ENCODE measurements at regions not wholly inside any gene's neighbourhood (a gene's known extent, or its start where the extent isn't known, plus 50 kb on each side); places are given as distances from the start of the nearest gene placed in this dataset.

GRCh38 chr4:108287834-108288413 is 119.2 kb upstream of the LEF1 start:
- no peaks in the 10 kb centered on the region for H3K79me2 ChIP-seq (ENCODE audit: control insufficient read depth, insufficient read depth, low read length, poor library complexity)
- H3K36me3 ChIP-seq (ENCODE audit: control insufficient read depth in 1 of 2, insufficient read depth in 2 of 2, low read length in 2 of 2) = no peaks in the 10 kb centered on the region
- no peaks in the 10 kb centered on the region for H3K9me3 ChIP-seq (ENCODE audit: insufficient read depth, low read depth, low read length)
- DNase-seq = no peak
- no peak overlapping the region for H3K14ac ChIP-seq (ENCODE audit: low read length)
- H4K91ac ChIP-seq (ENCODE audit: low read depth, low read length) = no peak overlapping the region
- no peaks in the 10 kb centered on the region for H3K4me1 ChIP-seq (ENCODE audit: control insufficient read depth in 1 of 2, insufficient read depth in 2 of 2, low read length in 2 of 2)
- H3K79me1 ChIP-seq (ENCODE audit: low read length) = no peaks in the 10 kb centered on the region
- no peak overlapping the region for H3K4me3 ChIP-seq (ENCODE audit: low read depth, low read length)
- no peak overlapping the region for H3K27ac ChIP-seq (ENCODE audit: low read depth, low read length)
- H3K4me2 ChIP-seq (ENCODE audit: low read length) = no peak overlapping the region
- H3K23ac ChIP-seq (ENCODE audit: low read length) = no peak overlapping the region
- no peaks in the 10 kb centered on the region for H3K27me3 ChIP-seq (ENCODE audit: insufficient read depth, low read length)
- no peak overlapping the region for H3K18ac ChIP-seq (ENCODE audit: low read length)
- no CpG with 5 or more reads among the region's 1 CpG for WGBS (ENCODE audit: extremely low coverage, insufficient coverage, insufficient read length)
- H2BK120ac ChIP-seq (ENCODE audit: insufficient read depth, low read length, poor library complexity) = no peak overlapping the region
- no peak overlapping the region for H2AFZ ChIP-seq (ENCODE audit: insufficient read depth, low read length, poor library complexity)
- no peak overlapping the region for H4K8ac ChIP-seq (ENCODE audit: low read depth, low read length)
- no peak overlapping the region for H2BK12ac ChIP-seq (ENCODE audit: low read length)
- no peak overlapping the region for H2AK5ac ChIP-seq (ENCODE audit: low read length)
- no peak overlapping the region for H3K9ac ChIP-seq (ENCODE audit: low read length)
- H3K4ac ChIP-seq (ENCODE audit: low read depth, low read length) = no peak overlapping the region
- H2BK5ac ChIP-seq (ENCODE audit: low read depth, low read length, poor library complexity) = no peak overlapping the region
- H4K12ac ChIP-seq (ENCODE audit: low read depth, low read length) = no peak overlapping the region

- Histone ChIP-seq H2AK5ac (ENCODE audit: low read length) (no peak overlapping the region), H3K79me1 (ENCODE audit: low read length) (no peaks in the 10 kb centered on the region), H2AFZ (ENCODE audit: insufficient read depth, low read length, poor library complexity) (no peak overlapping the region), H3K9me3 (ENCODE audit: insufficient read depth, low read depth, low read length) (no peaks in the 10 kb centered on the region), H3K27me3 (ENCODE audit: insufficient read depth, low read length) (no peaks in the 10 kb centered on the region), H2BK120ac (ENCODE audit: insufficient read depth, low read length, poor library complexity) (no peak overlapping the region), H3K4me2 (ENCODE audit: low read length) (no peak overlapping the region), H3K36me3 (ENCODE audit: control insufficient read depth in 1 of 2, insufficient read depth in 2 of 2, low read length in 2 of 2) (no peaks in the 10 kb centered on the region), H3K9ac (ENCODE audit: low read length) (no peak overlapping the region), H2BK5ac (ENCODE audit: low read depth, low read length, poor library complexity) (no peak overlapping the region), H3K14ac (ENCODE audit: low read length) (no peak overlapping the region), H3K23ac (ENCODE audit: low read length) (no peak overlapping the region), H4K12ac (ENCODE audit: low read depth, low read length) (no peak overlapping the region), H3K79me2 (ENCODE audit: control insufficient read depth, insufficient read depth, low read length, poor library complexity) (no peaks in the 10 kb centered on the region), H4K91ac (ENCODE audit: low read depth, low read length) (no peak overlapping the region), H3K4me1 (ENCODE audit: control insufficient read depth in 1 of 2, insufficient read depth in 2 of 2, low read length in 2 of 2) (no peaks in the 10 kb centered on the region), H3K4ac (ENCODE audit: low read depth, low read length) (no peak overlapping the region), H2BK12ac (ENCODE audit: low read length) (no peak overlapping the region), H3K27ac (ENCODE audit: low read depth, low read length) (no peak overlapping the region), H3K4me3 (ENCODE audit: low read depth, low read length) (no peak overlapping the region), H4K8ac (ENCODE audit: low read depth, low read length) (no peak overlapping the region), H3K18ac (ENCODE audit: low read length) (no peak overlapping the region)
- no peak for DNase-seq
Observed at GRCh38 chr4:108280072-108280471, 111.3 kb upstream of the LEF1 start.

DNA sequence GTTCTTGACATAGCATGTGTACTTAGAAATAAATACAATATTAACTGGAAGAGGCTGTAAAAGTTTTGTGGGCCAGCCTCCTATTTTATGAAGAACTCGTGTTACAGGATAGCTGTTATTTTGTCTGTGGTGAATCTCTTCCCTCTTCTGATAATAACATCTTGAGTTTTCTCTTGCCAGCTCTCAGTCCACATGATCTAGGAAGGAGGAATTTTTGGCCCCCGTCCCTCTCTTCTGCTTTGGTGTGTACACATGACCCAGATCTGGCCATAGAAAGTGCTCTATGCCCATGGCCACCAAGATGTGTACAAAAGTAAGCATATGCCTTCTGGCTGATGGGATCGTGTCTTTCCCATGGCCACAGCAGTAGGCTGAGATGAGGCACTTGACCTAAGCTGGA is 108.0 kb upstream of the LEF1 start:
- Histone ChIP-seq H3K18ac (ENCODE audit: low read length) (no peak overlapping the region), H2AK5ac (ENCODE audit: low read length) (no peak overlapping the region), H3K27ac (ENCODE audit: low read depth, low read length) (no peak overlapping the region), H3K4ac (ENCODE audit: low read depth, low read length) (no peak overlapping the region), H3K27me3 (ENCODE audit: insufficient read depth, low read length) (no peaks in the 10 kb centered on the region), H4K12ac (ENCODE audit: low read depth, low read length) (no peak overlapping the region), H3K14ac (ENCODE audit: low read length) (no peak overlapping the region), H2BK12ac (ENCODE audit: low read length) (no peak overlapping the region), H3K4me1 (ENCODE audit: control insufficient read depth in 1 of 2, insufficient read depth in 2 of 2, low read length in 2 of 2) (no peaks in the 10 kb centered on the region), H4K91ac (ENCODE audit: low read depth, low read length) (no peak overlapping the region), H3K4me3 (ENCODE audit: low read depth, low read length) (no peak overlapping the region), H4K8ac (ENCODE audit: low read depth, low read length) (no peak overlapping the region), H3K9me3 (ENCODE audit: insufficient read depth, low read depth, low read length) (no peaks in the 10 kb centered on the region), H3K79me2 (ENCODE audit: control insufficient read depth, insufficient read depth, low read length, poor library complexity) (no peaks in the 10 kb centered on the region), H2BK5ac (ENCODE audit: low read depth, low read length, poor library complexity) (no peak overlapping the region), H3K9ac (ENCODE audit: low read length) (no peak overlapping the region), H3K79me1 (ENCODE audit: low read length) (no peaks in the 10 kb centered on the region), H2BK120ac (ENCODE audit: insufficient read depth, low read length, poor library complexity) (no peak overlapping the region), H3K36me3 (ENCODE audit: control insufficient read depth in 1 of 2, insufficient read depth in 2 of 2, low read length in 2 of 2) (no peaks in the 10 kb centered on the region), H3K23ac (ENCODE audit: low read length) (no peak overlapping the region), H3K4me2 (ENCODE audit: low read length) (no peak overlapping the region), H2AFZ (ENCODE audit: insufficient read depth, low read length, poor library complexity) (no peak overlapping the region)
- no CpG with 5 or more reads among the region's 3 CpGs for WGBS (ENCODE audit: extremely low coverage, insufficient coverage, insufficient read length)
- DNase-seq = no peak

GRCh38 chr4:108272986-108273385 is 104.3 kb upstream of the LEF1 start:
- Histone ChIP-seq H3K4me2 (ENCODE audit: low read length) (no peak overlapping the region), H3K9me3 (ENCODE audit: insufficient read depth, low read depth, low read length) (no peaks in the 10 kb centered on the region), H3K36me3 (ENCODE audit: control insufficient read depth in 1 of 2, insufficient read depth in 2 of 2, low read length in 2 of 2) (no peaks in the 10 kb centered on the region), H4K91ac (ENCODE audit: low read depth, low read length) (no peak overlapping the region), H3K9ac (ENCODE audit: low read length) (no peak overlapping the region), H3K27me3 (ENCODE audit: insufficient read depth, low read length) (no peaks in the 10 kb centered on the region), H3K4ac (ENCODE audit: low read depth, low read length) (no peak overlapping the region), H3K79me2 (ENCODE audit: control insufficient read depth, insufficient read depth, low read length, poor library complexity) (no peaks in the 10 kb centered on the region), H3K14ac (ENCODE audit: low read length) (no peak overlapping the region), H3K4me3 (ENCODE audit: low read depth, low read length) (no peak overlapping the region), H3K23ac (ENCODE audit: low read length) (no peak overlapping the region), H4K12ac (ENCODE audit: low read depth, low read length) (no peak overlapping the region), H2BK12ac (ENCODE audit: low read length) (no peak overlapping the region), H3K27ac (ENCODE audit: low read depth, low read length) (no peak overlapping the region), H3K4me1 (ENCODE audit: control insufficient read depth in 1 of 2, insufficient read depth in 2 of 2, low read length in 2 of 2) (no peaks in the 10 kb centered on the region), H2BK120ac (ENCODE audit: insufficient read depth, low read length, poor library complexity) (no peak overlapping the region), H2BK5ac (ENCODE audit: low read depth, low read length, poor library complexity) (no peak overlapping the region), H3K79me1 (ENCODE audit: low read length) (no peaks in the 10 kb centered on the region), H2AK5ac (ENCODE audit: low read length) (no peak overlapping the region), H2AFZ (ENCODE audit: insufficient read depth, low read length, poor library complexity) (no peak overlapping the region), H3K18ac (ENCODE audit: low read length) (no peak overlapping the region), H4K8ac (ENCODE audit: low read depth, low read length) (no peak overlapping the region)
- no peak for DNase-seq

Data from trophoblast cell (in vitro differentiated cells and primary cell).